ENCODE measurements at regions not wholly inside any gene's neighbourhood (a gene's known extent, or its start where the extent isn't known, plus 50 kb on each side); places are given as distances from the start of the nearest gene placed in this dataset.

- TF ChIP-seq YY1 (IDR thresholded peaks at IDR 0.05) (no peak), CTCF (IDR thresholded peaks at IDR 0.05; ENCODE audit: low read depth, low read length, missing input control) (no peak), SP1 (IDR thresholded peaks at IDR 0.05) (no peak), EGR1 (IDR thresholded peaks at IDR 0.05; ENCODE audit: low read depth in 2 of 2) (no peak), GABPA (IDR thresholded peaks at IDR 0.05 in 1 of 2, conservative IDR thresholded peaks at IDR 0.05 in 1 of 2) (no peak), RAD21 (IDR thresholded peaks at IDR 0.05) (no peak), TAF1 (conservative IDR thresholded peaks at IDR 0.05) (no peak), HNF4A (conservative IDR thresholded peaks at IDR 0.05) (no peak), RXRA (IDR thresholded peaks at IDR 0.05) (no peak)
- TF ChIP-seq, protein P1, sequence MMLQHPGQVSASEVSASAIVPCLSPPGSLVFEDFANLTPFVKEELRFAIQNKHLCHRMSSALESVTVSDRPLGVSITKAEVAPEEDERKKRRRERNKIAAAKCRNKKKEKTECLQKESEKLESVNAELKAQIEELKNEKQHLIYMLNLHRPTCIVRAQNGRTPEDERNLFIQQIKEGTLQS (IDR thresholded peaks at IDR 0.05) = no peak
- TF ChIP-seq, protein P2, sequence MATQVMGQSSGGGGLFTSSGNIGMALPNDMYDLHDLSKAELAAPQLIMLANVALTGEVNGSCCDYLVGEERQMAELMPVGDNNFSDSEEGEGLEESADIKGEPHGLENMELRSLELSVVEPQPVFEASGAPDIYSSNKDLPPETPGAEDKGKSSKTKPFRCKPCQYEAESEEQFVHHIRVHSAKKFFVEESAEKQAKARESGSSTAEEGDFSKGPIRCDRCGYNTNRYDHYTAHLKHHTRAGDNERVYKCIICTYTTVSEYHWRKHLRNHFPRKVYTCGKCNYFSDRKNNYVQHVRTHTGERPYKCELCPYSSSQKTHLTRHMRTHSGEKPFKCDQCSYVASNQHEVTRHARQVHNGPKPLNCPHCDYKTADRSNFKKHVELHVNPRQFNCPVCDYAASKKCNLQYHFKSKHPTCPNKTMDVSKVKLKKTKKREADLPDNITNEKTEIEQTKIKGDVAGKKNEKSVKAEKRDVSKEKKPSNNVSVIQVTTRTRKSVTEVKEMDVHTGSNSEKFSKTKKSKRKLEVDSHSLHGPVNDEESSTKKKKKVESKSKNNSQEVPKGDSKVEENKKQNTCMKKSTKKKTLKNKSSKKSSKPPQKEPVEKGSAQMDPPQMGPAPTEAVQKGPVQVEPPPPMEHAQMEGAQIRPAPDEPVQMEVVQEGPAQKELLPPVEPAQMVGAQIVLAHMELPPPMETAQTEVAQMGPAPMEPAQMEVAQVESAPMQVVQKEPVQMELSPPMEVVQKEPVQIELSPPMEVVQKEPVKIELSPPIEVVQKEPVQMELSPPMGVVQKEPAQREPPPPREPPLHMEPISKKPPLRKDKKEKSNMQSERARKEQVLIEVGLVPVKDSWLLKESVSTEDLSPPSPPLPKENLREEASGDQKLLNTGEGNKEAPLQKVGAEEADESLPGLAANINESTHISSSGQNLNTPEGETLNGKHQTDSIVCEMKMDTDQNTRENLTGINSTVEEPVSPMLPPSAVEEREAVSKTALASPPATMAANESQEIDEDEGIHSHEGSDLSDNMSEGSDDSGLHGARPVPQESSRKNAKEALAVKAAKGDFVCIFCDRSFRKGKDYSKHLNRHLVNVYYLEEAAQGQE (IDR thresholded peaks at IDR 0.05) = no peak
- TF ChIP-seq, protein P3, sequence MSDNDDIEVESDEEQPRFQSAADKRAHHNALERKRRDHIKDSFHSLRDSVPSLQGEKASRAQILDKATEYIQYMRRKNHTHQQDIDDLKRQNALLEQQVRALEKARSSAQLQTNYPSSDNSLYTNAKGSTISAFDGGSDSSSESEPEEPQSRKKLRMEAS (IDR thresholded peaks at IDR 0.05) = no peak
These were observed 186.4 kb upstream of the ZC3H15 start for GRCh38 chr2:186299610-186300009.

Data from liver (tissue), 3 donors.